ENCODE measurements at regions not wholly inside any gene's neighbourhood (a gene's known extent, or its start where the extent isn't known, plus 50 kb on each side); places are given as distances from the start of the nearest gene placed in this dataset.
"Not testable (repeated sequence)": the region's sequence is repeated elsewhere in the genome, so short reads cannot be mapped to it uniquely, and the experiment has no call there.

DNA sequence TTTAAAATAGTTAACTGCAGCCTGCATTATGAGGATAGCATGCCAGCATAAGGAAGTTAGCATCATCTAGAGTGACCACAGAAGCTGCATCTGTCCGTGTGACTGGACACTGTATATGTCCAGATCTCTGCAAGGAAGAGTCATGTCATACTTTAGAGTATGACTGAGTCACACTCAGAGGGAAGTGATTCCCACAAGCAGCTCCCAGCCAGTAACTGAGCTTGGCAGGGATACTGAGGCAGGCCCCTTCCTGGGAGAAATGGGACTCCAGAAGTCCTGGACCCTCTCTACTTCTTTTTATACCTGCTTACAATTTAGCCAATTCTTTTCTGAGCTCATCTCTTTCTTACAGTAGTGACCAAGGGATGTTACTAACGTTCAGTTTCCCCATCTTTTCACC lies 2975.9 kb downstream of the RPIA start:
- not testable (repeated sequence) for DNase-seq

DNA sequence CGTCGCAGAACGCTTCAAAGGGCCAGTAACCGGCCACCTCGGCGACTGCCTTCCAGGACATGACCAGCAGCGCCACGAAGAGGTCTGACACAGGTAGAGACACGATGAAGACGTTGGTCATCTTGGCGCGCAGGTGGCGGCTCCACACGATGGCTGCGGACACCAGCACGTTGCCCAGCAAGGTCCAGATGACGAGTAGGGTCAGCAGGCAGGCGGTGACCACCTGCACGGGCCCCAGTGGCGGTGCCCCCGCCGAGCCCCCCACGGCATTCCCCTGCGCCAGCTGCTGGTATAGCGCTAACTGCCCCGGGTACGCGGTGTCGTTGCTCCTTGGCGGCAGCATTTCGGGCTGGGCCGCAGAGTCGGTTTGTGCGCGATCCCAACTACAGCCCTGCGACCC lies 2994.1 kb downstream of the RPIA start:
- not testable (repeated sequence) for DNase-seq

GRCh38 chr2:91686046-91686445 lies 2994.6 kb downstream of the RPIA start:
- DNase-seq = not testable (repeated sequence)

Measured in islet precursor cell (in vitro differentiated cells).